ENCODE measurements at regions not wholly inside any gene's neighbourhood (a gene's known extent, or its start where the extent isn't known, plus 50 kb on each side); places are given as distances from the start of the nearest gene placed in this dataset.

- intact Hi-C loops (cut with DNase I, micrococcal nuclease): no loop called here
- no peak for ATAC-seq
- no peak for DNase-seq
Observed at GRCh38 chr4:177016541-177017141, 223.9 kb upstream of the VEGFC start.

GRCh38 chr4:177023951-177024350 lies 231.2 kb upstream of the VEGFC start:
- intact Hi-C loops (cut with DNase I, micrococcal nuclease): no loop called here
- DNase-seq (no peak), ATAC-seq (no peak)

DNA sequence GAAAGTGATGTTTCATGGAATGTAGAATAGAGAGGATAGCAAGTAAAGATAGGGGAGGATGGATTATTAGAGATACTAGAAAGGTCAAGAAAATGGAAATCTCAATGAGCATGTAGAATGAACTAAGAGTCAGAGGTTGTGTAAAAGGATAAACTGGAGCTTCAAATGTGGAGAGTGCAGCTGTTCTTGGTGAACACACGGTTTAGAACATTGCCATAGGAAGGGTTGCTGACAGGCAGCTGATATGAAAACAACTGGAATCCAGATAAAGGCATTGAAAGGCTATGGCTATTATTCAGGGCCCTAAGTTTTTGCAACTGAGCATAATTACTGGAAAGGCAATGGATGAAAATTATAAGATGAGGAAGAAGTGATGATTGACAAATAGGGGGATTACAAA lies 239.6 kb upstream of the VEGFC start:
- intact Hi-C loops (cut with DNase I, micrococcal nuclease): no loop called here
- ATAC-seq: no peak
- DNase-seq: no peak

DNA sequence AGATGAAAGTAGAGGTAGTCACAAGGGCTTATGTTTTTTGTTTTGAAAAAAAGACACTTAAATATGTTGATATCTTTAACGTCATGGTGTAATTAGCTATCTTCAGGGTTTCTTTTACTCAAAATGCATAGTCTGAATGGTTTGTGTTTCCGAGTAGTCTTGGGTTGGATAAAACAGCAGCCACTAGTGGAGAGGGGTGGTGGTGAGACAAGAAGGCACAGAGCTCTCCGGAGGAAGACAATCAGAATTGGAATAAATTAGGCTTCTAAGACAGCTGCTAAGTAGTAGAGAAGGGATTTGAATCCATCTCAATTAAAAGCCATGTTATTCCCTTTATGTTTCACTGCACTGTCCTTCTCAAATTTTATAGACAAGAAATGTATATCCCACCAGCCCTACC lies 240.4 kb upstream of the VEGFC start:
- no peak for DNase-seq
- no peak for ATAC-seq
- intact Hi-C loops (cut with DNase I, micrococcal nuclease): no loop called here

DNA sequence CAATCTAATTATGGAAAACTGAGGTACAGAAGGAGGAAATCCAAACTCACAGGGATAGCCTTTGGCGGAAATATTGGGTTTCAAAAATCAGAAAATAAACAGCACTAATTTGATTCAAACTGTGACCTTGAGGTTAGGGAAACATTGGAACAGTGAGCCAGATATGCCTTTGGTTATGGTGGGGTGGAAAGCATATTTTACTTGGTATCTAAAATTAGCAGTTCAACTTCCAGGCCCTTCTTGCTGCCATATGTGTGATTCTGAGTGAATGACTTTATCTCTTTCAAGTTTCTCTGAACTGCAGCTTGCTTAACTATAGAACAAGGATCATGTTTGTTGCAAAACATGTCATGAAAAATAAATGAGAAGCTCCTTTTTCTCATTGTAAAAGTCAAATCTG lies 240.9 kb upstream of the VEGFC start:
- intact Hi-C loops (cut with DNase I, micrococcal nuclease): no loop called here
- DNase-seq (no peak), ATAC-seq (no peak)

GRCh38 chr4:177041356-177041755 lies 248.6 kb upstream of the VEGFC start:
- intact Hi-C loops (cut with DNase I, micrococcal nuclease): no loop called here
- no peak for ATAC-seq
- DNase-seq: no peak

- ATAC-seq (peak; percentile 66), DNase-seq (peak in 1 of 2 donors; percentile 26)
- intact Hi-C loops (cut with DNase I, micrococcal nuclease): no loop called here
Observed at GRCh38 chr4:177047070-177047850, 254.5 kb upstream of the VEGFC start.

DNA sequence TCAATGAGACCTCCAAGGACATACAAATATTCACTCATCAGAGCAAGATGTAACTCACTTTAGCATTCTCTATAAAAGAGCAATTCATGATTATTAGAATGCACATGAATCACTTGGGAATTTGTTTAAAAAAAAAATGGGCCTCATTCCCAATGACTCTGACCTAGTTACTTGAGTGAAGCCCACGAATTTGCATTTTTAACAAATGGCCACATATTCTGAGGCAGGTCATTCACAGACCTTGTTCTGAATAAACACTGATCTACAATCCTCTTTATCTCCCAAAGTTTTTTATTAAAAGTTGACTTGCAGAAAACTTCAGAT lies 255.1 kb upstream of the VEGFC start:
- ATAC-seq: no peak
- intact Hi-C loops (cut with DNase I, micrococcal nuclease): no loop called here
- DNase-seq: no peak

GRCh38 chr4:177051473-177052060 lies 258.1 kb upstream of the NEIL3 start:
- ATAC-seq: peak; percentile 50
- intact Hi-C loops (cut with DNase I, micrococcal nuclease): loop anchor here in 1 of 2 donors (10.0 kb wide), 1 partner anchor 677 kb away; no protein-coding TSS in a partner anchor
- DNase-seq: peak in 1 of 2 donors; percentile 6

GRCh38 chr4:177052211-177052934 lies 257.3 kb upstream of the NEIL3 start:
- intact Hi-C loops (cut with DNase I, micrococcal nuclease): loop anchor here in 1 of 2 donors (10.0 kb wide), 1 partner anchor 678 kb away; no protein-coding TSS in a partner anchor
- ATAC-seq: no peak
- DNase-seq: no peak

- no peak for DNase-seq
- intact Hi-C loops (cut with DNase I, micrococcal nuclease): loop anchor here in 1 of 2 donors (10.0 kb wide), 1 partner anchor 682 kb away; no protein-coding TSS in a partner anchor
- no peak for ATAC-seq
Observed at GRCh38 chr4:177057186-177057585, 252.5 kb upstream of the NEIL3 start.

DNA sequence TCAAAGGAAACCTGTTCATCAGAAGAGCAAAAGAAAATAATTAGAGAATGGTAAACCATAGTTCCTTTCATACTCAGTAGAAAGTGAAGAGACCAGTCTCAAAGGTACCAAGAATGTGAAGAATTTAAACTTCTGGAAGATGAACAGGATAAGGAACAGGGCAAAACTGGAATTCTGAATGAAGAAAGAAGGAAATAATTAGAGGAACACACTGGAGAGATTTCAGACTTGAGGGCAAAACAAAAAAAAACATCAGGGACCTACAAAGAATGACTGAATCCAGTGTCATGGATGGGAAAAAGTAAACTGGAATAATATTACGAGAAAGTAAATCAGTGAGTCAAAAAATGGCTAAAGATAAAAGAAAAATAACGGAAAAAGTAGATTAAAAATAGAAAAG lies 245.6 kb upstream of the NEIL3 start:
- DNase-seq: no peak
- ATAC-seq: no peak
- intact Hi-C loops (cut with DNase I, micrococcal nuclease): no loop called here

DNA sequence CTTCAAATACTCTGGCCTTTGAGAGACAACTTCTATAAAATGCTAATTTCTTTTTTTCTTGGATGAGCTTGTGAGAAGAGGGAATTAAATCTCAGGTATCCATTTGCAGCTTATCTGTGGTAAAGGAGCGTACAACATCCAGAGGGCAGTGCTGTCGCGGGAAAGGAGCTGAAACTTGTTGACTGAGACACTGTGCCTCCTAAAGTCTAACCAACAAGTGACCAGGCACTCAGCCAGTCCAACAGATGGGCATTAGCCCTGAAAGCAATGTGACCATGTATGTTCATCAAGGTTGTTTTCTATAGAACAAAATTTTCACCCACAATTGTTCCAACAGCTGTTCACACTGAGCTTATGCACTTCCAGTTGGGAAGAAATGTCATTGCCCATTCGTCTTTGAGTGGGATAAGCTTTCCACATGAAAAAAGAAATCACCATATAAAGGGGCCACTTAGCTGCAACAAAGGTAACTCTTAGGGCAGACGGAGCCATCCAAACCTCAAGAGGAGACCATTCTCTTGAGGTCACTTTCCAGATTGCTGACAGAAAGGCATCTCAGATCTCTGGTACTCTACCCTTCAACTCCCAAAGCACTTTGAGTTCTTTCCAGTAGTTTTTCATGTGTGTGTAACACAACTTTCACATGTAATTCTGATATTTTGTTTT lies 244.8 kb upstream of the NEIL3 start:
- ATAC-seq: no peak
- intact Hi-C loops (cut with DNase I, micrococcal nuclease): no loop called here
- DNase-seq: no peak

GRCh38 chr4:177066746-177067145 lies 242.9 kb upstream of the NEIL3 start:
- ATAC-seq: no peak
- intact Hi-C loops (cut with DNase I, micrococcal nuclease): no loop called here
- no peak for DNase-seq

DNA sequence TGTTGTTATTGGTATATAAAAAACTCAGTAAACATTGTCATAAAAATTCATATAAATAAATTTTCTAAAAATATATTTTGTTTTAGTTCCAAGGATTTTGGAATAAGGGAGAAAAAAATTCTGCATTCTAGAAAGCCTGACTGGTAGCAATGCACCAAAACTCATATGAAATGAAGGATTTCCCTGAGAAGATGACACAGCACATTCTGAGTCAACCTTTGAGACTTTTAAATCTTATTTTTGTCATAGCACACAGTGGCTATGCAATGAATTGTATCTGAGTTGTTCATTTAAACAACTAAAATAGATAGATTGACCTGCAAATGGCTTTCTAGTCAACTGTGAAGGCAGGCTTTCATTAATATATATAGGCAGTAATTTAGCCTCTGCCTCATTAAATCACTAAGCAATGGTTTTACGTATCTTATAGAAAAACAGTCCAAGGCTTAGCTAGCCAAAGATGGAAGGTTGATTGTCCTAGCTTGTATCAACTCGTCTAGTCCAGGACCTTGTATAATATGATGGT lies 239.1 kb upstream of the NEIL3 start:
- no peak for ATAC-seq
- intact Hi-C loops (cut with DNase I, micrococcal nuclease): no loop called here
- no peak for DNase-seq

DNA sequence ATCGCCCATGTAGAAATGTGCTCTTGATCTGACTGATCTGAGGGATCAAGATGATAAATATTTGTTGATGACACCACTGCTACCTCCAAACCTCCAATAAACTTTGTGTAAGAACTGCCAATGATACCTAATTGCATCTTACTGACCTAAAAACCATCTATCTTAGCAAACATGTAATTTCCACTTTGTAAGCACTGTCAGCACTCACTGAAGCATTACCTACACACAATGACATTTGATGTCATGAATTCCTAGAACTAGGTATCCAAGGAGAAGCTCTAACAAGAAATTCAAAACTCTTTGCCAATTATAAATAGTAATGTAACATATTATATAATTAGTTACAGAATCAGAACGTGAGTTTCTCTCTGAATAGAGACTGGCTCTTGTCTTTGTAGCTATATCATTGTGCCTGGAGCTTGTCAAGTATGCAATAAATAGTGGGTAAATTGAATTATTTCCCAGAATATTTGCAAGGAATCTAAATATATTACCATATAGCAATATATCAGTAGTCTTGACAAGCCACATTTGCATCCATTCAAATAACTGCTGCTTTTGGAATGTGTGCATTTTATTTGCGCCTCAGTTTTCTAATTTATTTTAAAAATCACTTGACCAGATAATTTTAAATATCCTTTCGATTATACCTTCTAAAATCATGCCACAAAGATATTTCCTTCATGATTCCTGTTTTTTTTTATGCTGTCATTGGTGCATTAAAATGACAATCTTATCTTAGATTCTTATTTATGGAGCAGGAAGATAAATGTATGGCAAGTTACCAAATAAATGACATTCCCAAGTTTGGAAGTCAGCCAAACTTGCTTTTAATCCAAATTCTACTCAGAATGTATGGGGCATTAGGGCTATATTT lies 232.3 kb upstream of the NEIL3 start:
- ATAC-seq (no peak), DNase-seq (no peak)
- intact Hi-C loops (cut with DNase I, micrococcal nuclease): no loop called here

GRCh38 chr4:177079327-177079726 lies 230.3 kb upstream of the NEIL3 start:
- no peak for ATAC-seq

GRCh38 chr4:177080388-177080787 lies 229.3 kb upstream of the NEIL3 start:
- DNase-seq (no peak), ATAC-seq (no peak)
- intact Hi-C loops (cut with DNase I, micrococcal nuclease): no loop called here

More at GRCh38 chr4:177079327-177079726, 230.3 kb upstream of the NEIL3 start:
- no peak for DNase-seq
- intact Hi-C loops (cut with DNase I, micrococcal nuclease): no loop called here
